ENCODE measurements at regions not wholly inside any gene's neighbourhood (a gene's known extent, or its start where the extent isn't known, plus 50 kb on each side); places are given as distances from the start of the nearest gene placed in this dataset.
A peak's percentile ranks its signal among the peaks of the same experiment; 100 is the strongest.

DNA sequence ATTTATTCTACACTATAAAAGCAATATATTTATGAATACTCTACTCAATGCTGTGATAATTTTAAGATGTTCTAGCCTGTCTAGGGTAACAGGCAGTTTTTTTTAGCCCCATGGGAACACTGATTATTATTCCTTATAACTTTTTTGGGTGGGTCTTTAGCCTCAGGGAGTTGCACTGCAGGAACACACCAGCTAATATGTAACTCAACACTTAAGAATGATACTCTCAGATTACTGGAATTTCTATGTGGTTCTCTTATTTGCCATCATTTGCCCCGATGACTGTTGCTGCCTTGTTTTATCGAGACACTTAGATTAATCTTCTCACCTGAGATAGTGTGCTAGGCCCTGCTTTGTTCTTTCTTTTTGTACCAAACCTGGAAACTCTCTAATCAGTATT, 396.9 kb upstream of the SLITRK1 start:
- Histone ChIP-seq H3F3A (ENCODE audit: low read length, unreplicated experiment) (no peaks in the 10 kb centered on the region), H4K20me1 (ENCODE audit: low read length) (no peaks in the 10 kb centered on the region), H3K4me2 (ENCODE audit: low read length) (peak overlapping the region; percentile 10; the same call in 1 of the 2 replicates), H3K4me3 (ENCODE audit: low read length) (no peak overlapping the region), H3K27ac (ENCODE audit: low read length) (no peak overlapping the region), H3K9ac (ENCODE audit: low read length) (no peak overlapping the region), H3K36me3 (ENCODE audit: low read depth, low read length) (no peaks in the 10 kb centered on the region), H3K4me1 (ENCODE audit: insufficient read depth, low read length) (no peaks in the 10 kb centered on the region), H3K79me2 (ENCODE audit: low read length) (no peaks in the 10 kb centered on the region), H3K9me3 (ENCODE audit: low read length) (no peaks in the 10 kb centered on the region), H2AFZ (ENCODE audit: low read length) (peak overlapping the region; percentile 38; the same call in 1 of the 2 replicates), H3K9me2 (replicated peaks; ENCODE audit: low read length) (no peaks in the 10 kb centered on the region), H3K27me3 (ENCODE audit: low read length) (no peaks in the 10 kb centered on the region)
- DNase-seq (peak; percentile 17), ATAC-seq (peak; percentile 31)
- BruUV-seq (replicated peaks), result no TSS peak
- intact Hi-C loops (cut with micrococcal nuclease), result no loop called here
- ChIA-PET POLR2A (ENCODE audit: unreplicated experiment) (no interaction called here), CTCF (no interaction called here)
- TF ChIP-seq, protein P1, sequence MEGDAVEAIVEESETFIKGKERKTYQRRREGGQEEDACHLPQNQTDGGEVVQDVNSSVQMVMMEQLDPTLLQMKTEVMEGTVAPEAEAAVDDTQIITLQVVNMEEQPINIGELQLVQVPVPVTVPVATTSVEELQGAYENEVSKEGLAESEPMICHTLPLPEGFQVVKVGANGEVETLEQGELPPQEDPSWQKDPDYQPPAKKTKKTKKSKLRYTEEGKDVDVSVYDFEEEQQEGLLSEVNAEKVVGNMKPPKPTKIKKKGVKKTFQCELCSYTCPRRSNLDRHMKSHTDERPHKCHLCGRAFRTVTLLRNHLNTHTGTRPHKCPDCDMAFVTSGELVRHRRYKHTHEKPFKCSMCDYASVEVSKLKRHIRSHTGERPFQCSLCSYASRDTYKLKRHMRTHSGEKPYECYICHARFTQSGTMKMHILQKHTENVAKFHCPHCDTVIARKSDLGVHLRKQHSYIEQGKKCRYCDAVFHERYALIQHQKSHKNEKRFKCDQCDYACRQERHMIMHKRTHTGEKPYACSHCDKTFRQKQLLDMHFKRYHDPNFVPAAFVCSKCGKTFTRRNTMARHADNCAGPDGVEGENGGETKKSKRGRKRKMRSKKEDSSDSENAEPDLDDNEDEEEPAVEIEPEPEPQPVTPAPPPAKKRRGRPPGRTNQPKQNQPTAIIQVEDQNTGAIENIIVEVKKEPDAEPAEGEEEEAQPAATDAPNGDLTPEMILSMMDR (conservative IDR thresholded peaks at IDR 0.05; ENCODE audit: low read depth, low read length), result no peak
- TF ChIP-seq EZH2phosphoT487 (IDR thresholded peaks at IDR 0.05; ENCODE audit: borderline replicate concordance, low read length) (no peak), EZH2 (IDR thresholded peaks at IDR 0.05; ENCODE audit: low read length, unreplicated experiment) (no peak)

DNA sequence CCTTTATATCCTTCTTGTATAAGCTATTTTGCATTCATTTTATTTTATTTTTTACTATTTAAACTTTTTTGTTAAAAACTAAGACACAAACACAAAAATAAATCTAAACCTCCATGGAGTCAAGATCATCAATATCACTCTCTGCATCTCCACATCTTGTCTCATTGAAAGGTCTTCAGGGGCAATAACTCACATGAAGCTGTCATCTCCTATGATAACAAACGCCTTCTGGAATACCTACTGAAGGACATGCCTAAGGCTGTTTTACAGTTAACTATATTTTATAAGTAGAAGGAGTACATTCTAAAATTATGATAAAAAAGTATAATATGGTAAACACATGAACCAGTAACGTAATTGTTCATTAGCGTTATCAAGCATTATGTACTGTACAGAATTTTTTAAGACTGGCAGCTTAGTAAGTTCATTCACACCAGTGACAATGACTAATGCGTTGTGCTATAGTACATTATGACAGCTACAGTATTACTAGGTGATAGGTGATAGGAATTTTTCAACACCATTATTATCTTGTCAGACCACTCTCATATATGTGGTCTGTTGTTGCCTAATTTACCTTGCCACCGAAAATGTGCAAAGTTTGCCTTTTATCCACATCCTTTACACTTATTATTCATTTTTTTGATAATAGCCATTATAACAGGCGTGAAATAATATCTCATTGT, 390.7 kb upstream of the SLITRK1 start:
- H3K9ac ChIP-seq (ENCODE audit: low read length), result no peak overlapping the region
- no peak overlapping the region for H3K27ac ChIP-seq (ENCODE audit: low read length)
- no peaks in the 10 kb centered on the region for H3K9me2 ChIP-seq (replicated peaks; ENCODE audit: low read length)
- H3K79me2 ChIP-seq (ENCODE audit: low read length), result no peaks in the 10 kb centered on the region
- no peak overlapping the region for H3K4me3 ChIP-seq (ENCODE audit: low read length)
- H3K4me2 ChIP-seq (ENCODE audit: low read length), result no peak overlapping the region
- no peaks in the 10 kb centered on the region for H3K9me3 ChIP-seq (ENCODE audit: low read length)
- no peaks in the 10 kb centered on the region for H3K27me3 ChIP-seq (ENCODE audit: low read length)
- H3K4me1 ChIP-seq (ENCODE audit: insufficient read depth, low read length), result no peaks in the 10 kb centered on the region
- no peaks in the 10 kb centered on the region for H3K36me3 ChIP-seq (ENCODE audit: low read depth, low read length)
- H3F3A ChIP-seq (ENCODE audit: low read length, unreplicated experiment), result no peaks in the 10 kb centered on the region
- no peak for ATAC-seq
- intact Hi-C loops (cut with micrococcal nuclease), result no loop called here
- DNase-seq, result no peak
- no peaks in the 10 kb centered on the region for H4K20me1 ChIP-seq (ENCODE audit: low read length)
- no peak for TF ChIP-seq EZH2phosphoT487 (IDR thresholded peaks at IDR 0.05; ENCODE audit: borderline replicate concordance, low read length)
- no peak for TF ChIP-seq EZH2 (IDR thresholded peaks at IDR 0.05; ENCODE audit: low read length, unreplicated experiment)
- TF ChIP-seq, protein P1 (conservative IDR thresholded peaks at IDR 0.05; ENCODE audit: low read depth, low read length), result no peak
- ChIA-PET CTCF (interaction anchor here (0.5 kb wide), 1 partner anchor 19 kb away, joined by 4 read pairs; no protein-coding TSS in a partner anchor), POLR2A (ENCODE audit: unreplicated experiment) (no interaction called here)
- no peak overlapping the region for H2AFZ ChIP-seq (ENCODE audit: low read length)
- BruUV-seq (replicated peaks), result no TSS peak

DNA sequence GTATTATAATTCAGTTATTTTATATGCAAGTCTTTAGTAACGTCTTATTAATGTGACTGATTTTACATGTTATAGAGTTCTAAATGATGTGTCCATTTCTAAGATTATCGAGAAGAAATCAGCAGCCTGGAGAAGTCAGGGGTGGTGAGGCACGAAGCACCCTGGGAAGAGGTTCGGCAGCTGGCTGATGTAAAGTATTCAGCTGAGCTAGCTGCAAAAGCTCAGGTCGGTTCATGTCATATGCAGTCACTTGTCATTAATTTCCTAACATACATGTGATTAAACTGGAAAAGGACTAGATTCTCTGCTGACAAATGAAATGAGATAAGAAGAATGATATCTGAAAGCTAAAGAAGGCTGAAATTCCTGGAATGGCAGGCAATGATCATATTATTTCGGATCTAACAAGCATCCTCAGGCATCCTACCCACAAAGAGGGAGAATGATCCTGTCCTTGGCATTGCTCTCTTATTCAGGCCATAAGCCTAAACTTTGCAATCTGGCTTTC, 383.0 kb upstream of the SLITRK1 start:
- Histone ChIP-seq H3K4me3 (ENCODE audit: low read length) (no peak overlapping the region), H3K27ac (ENCODE audit: low read length) (no peak overlapping the region), H4K20me1 (ENCODE audit: low read length) (no peaks in the 10 kb centered on the region), H3K9me3 (ENCODE audit: low read length) (no peaks in the 10 kb centered on the region), H3K4me1 (ENCODE audit: insufficient read depth, low read length) (no peaks in the 10 kb centered on the region), H2AFZ (ENCODE audit: low read length) (no peak overlapping the region), H3K9me2 (replicated peaks; ENCODE audit: low read length) (no peaks in the 10 kb centered on the region), H3F3A (ENCODE audit: low read length, unreplicated experiment) (no peaks in the 10 kb centered on the region), H3K36me3 (ENCODE audit: low read depth, low read length) (no peaks in the 10 kb centered on the region), H3K4me2 (ENCODE audit: low read length) (no peak overlapping the region), H3K9ac (ENCODE audit: low read length) (no peak overlapping the region), H3K79me2 (ENCODE audit: low read length) (no peaks in the 10 kb centered on the region), H3K27me3 (ENCODE audit: low read length) (no peaks in the 10 kb centered on the region)
- CTCF ChIA-PET, result no interaction called here
- intact Hi-C loops (cut with micrococcal nuclease), result no loop called here
- DNase-seq (no peak), ATAC-seq (no peak)
- POLR2A ChIA-PET (ENCODE audit: unreplicated experiment), result no interaction called here
- TF ChIP-seq, protein P1 (conservative IDR thresholded peaks at IDR 0.05; ENCODE audit: low read depth, low read length), result no peak
- TF ChIP-seq EZH2phosphoT487 (IDR thresholded peaks at IDR 0.05; ENCODE audit: borderline replicate concordance, low read length), result no peak
- no peak for TF ChIP-seq EZH2 (IDR thresholded peaks at IDR 0.05; ENCODE audit: low read length, unreplicated experiment)
- BruUV-seq (replicated peaks), result no TSS peak
